Tibial nerve (tissue), 4 donors: ENCODE measurements at regions not wholly inside any gene's neighbourhood (a gene's known extent, or its start where the extent isn't known, plus 50 kb on each side); places are given as distances from the start of the nearest gene placed in this dataset.

Experiments used
- DNase-seq, 2 donors: peaks; one replicate each; pipeline ENCODE4 v3.0.0-alpha.2; 2019; ENCODE audit warnings: low spot score in 2 of 2
- H3K27ac ChIP-seq, 4 donors: fragments of 200-600 bp; sonication (generic) in 3 of 4; one replicate each; pipeline ENCODE4 v1.5.1; 2017 to 2019; ENCODE audit warnings: mild to moderate bottlenecking in 1 of 4
- H3K27me3 ChIP-seq, 2 donors: fragments of 200-600 bp; sonication (generic) in 1 of 2; one replicate each; pipeline versions ENCODE4 v1.5.1 to v1.6.0; 2017 to 2019
- H3K36me3 ChIP-seq, 3 donors: fragments of 200-600 bp; sonication (generic); one replicate each; pipeline ENCODE4 v1.5.1; 2018 to 2019
- H3K4me1 ChIP-seq, 4 donors: fragments of 200-600 bp; sonication (generic) in 3 of 4; one replicate each; pipeline ENCODE4 v1.5.1; 2017 to 2019
- H3K4me3 ChIP-seq, 4 donors: fragments of 200-600 bp; sonication (generic) in 3 of 4; one replicate each; pipeline ENCODE4 v1.5.1; 2017 to 2019; ENCODE audit warnings: mild to moderate bottlenecking in 1 of 4, moderate library complexity in 1 of 4
- H3K9me3 ChIP-seq, 4 donors: fragments of 200-600 bp; sonication (generic) in 3 of 4; one replicate each; pipeline ENCODE4 v1.5.1; 2017 to 2019
- EP300 ChIP-seq, 2 donors: sonication (generic); formaldehyde crosslinking; IDR thresholded peaks; one replicate each; pipeline ENCODE4 v1.6.1; 2017; ENCODE audit warnings: antibody characterized with exemption in 2 of 2, mild to moderate bottlenecking in 1 of 2
- POLR2A ChIP-seq, 2 donors: fragments of 450-650 bp; IDR thresholded peaks; one replicate each; pipeline ENCODE4 v1.6.1; 2017; ENCODE audit warnings: antibody characterized with exemption in 2 of 2, mild to moderate bottlenecking in 2 of 2, moderate library complexity in 2 of 2
- WGBS, 2 donors: methylation state at CpG; one replicate each; pipeline ENCODE4 v1.1.5; 2018; 5-methylcytosine and 5-hydroxymethylcytosine counted together
- TF ChIP-seq, protein P1 (sequence below), 5 experiments: fragments of 200-600 bp in 3 of 5; fragments of 450-650 bp in 2 of 5; sonication (generic) in 3 of 5; IDR thresholded peaks; one replicate each; pipeline ENCODE4 v1.5.1; 2016 to 2019; ENCODE audit warnings: antibody characterized with exemption in 5 of 5, mild to moderate bottlenecking in 3 of 5, moderate library complexity in 2 of 5

DNA sequence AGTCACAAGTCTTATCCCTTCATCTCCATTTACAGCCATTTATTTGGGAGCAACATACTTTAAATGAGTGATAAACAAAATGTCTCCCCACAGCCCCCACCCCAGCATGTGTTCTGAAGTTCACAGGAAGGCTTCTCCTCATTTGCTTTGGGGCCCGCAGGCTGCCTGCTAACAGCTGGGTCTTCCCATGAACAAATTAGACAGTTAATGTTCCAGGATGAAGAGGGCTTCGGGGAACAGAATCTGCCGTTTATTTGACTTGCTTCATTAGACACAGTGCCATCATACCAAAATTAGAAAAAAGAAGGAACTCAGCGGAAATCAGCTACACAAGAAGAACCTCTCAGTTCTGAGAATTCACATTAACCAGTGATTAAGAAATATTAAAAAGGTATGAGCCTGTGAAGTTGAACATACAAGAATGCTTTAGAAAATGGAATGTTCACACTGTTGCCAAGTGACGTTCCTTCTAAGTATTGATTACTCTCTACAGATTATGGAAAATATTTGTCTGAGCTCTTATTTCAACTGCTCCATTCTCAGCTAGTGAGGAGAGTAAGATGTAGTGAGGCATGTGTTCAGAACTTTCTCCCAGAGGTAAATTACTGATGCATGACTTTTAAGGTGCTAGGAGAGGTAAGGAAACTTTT is 107.5 kb upstream of the THBS1 start:
- Histone ChIP-seq H3K27ac (peak overlapping the region; percentile 43 to 87 (median 80)), H3K4me3 (no peak overlapping the region), H3K4me1 (peaks cover 0 to 21% (median 2%) of the 10 kb centered on the region in 4 donors), H3K9me3 (no peaks in the 10 kb centered on the region), H3K27me3 (no peaks in the 10 kb centered on the region), H3K36me3 (no peaks in the 10 kb centered on the region)
- TF ChIP-seq POLR2A (IDR thresholded peaks at IDR 0.05) (no peak), EP300 (IDR thresholded peaks at IDR 0.05) (no peak)
- TF ChIP-seq, protein P1, sequence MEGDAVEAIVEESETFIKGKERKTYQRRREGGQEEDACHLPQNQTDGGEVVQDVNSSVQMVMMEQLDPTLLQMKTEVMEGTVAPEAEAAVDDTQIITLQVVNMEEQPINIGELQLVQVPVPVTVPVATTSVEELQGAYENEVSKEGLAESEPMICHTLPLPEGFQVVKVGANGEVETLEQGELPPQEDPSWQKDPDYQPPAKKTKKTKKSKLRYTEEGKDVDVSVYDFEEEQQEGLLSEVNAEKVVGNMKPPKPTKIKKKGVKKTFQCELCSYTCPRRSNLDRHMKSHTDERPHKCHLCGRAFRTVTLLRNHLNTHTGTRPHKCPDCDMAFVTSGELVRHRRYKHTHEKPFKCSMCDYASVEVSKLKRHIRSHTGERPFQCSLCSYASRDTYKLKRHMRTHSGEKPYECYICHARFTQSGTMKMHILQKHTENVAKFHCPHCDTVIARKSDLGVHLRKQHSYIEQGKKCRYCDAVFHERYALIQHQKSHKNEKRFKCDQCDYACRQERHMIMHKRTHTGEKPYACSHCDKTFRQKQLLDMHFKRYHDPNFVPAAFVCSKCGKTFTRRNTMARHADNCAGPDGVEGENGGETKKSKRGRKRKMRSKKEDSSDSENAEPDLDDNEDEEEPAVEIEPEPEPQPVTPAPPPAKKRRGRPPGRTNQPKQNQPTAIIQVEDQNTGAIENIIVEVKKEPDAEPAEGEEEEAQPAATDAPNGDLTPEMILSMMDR (IDR thresholded peaks at IDR 0.05): no peak
- DNase-seq: no peak
- 47 to 53% methylated on average over 5 of the region's 5 CpGs for WGBS, 2 donors

DNA sequence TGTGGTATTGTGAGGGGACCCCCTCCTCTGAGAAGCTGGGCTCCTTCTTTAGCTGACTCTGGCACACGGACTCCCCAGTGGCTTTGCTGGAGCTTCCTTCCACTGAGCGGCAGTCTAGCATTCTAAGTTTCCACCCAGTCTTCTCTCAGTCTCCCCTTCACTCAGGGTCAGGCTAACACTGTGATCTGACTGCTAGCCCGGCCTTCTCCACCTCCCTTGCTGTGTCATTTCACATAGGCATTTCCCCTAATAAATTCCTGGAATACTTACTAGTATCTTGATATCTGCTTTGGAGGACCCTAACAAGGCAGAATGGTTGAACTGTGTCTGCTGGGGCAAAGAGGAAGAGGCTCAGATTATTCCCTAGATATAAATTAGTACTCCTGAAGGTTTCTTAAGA is 106.2 kb upstream of the THBS1 start:
- Histone ChIP-seq H3K4me3 (no peak overlapping the region), H3K4me1 (peaks cover 0 to 21% (median 2%) of the 10 kb centered on the region in 4 donors), H3K27me3 (no peaks in the 10 kb centered on the region), H3K9me3 (no peaks in the 10 kb centered on the region), H3K27ac (peak overlapping the region in 3 of 4 donors; percentile 78 to 87 (median 82)), H3K36me3 (no peaks in the 10 kb centered on the region)
- TF ChIP-seq, protein P1 (IDR thresholded peaks at IDR 0.05): no peak
- no peak for TF ChIP-seq EP300 (IDR thresholded peaks at IDR 0.05)
- TF ChIP-seq POLR2A (IDR thresholded peaks at IDR 0.05): no peak
- no peak for DNase-seq
- 80 to 82% methylated on average over 3 of the region's 3 CpGs for WGBS, 2 donors

DNA sequence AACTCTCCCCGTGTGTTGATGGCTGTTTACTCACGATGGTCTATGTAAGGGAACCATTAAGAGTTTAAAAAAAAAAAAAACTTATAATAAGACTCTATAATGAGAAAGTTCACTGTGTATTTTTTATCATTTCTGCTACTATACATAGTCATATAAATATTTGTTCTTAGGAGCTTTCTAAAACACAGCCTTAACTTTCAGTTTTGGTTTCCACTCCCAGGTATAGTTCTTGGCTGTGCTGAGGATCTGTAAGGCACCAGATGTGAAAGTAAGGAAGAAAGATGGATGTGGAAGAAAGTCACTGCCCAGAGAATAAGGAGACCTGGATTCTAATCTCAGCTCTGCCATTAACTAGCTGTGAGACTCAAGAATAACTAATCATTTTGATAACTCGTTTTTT is 101.9 kb upstream of the THBS1 start:
- no peak for DNase-seq
- WGBS, 2 donors: 80 to 84% methylated on average over 3 of the region's 3 CpGs
- Histone ChIP-seq H3K36me3 (no peaks in the 10 kb centered on the region), H3K27ac (no peak overlapping the region), H3K4me3 (no peak overlapping the region), H3K27me3 (no peaks in the 10 kb centered on the region), H3K4me1 (peaks cover 0 to 6% (median 0%) of the 10 kb centered on the region in 4 donors), H3K9me3 (no peaks in the 10 kb centered on the region)
- no peak for TF ChIP-seq POLR2A (IDR thresholded peaks at IDR 0.05)

DNA sequence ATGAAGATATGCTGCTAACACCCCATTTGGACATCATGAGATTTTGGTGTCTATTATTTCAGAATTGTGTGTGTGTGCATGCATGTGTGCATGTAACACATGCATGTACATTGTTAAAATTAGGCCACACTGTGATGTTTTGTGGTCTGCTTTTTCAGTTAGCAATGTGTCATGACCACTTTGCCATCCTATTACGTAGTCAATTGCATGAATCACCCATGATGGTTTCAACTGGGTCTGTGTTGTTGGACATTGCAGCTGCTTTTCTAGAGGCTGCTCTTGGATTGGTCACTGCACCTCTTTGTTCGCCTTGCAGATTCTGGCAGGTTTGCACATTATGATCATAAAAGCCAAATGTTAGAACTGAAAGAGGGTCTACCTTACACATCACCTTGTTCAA is 101.0 kb upstream of the THBS1 start:
- no peaks in the 10 kb centered on the region for H3K27me3 ChIP-seq

DNA sequence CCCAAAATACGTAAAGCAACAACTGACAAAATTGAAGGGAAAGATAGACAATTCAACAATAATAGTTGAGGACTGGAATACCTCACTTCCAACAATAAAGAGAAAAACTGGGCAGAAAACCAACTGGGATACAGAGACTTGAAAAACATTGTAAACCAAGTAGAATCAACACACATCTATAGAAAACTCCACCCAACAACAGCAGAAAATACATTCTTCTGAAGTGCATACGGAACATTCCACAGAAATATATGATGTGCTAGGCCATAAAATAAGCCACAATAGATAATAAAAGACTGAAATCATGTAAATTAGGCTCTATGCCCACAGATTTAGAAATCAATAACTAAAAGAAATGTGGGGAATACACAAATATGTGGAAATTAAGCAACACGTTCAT is 98.4 kb upstream of the THBS1 start:
- Histone ChIP-seq H3K27me3 (no peaks in the 10 kb centered on the region), H3K4me1 (no peaks in the 10 kb centered on the region), H3K27ac (no peak overlapping the region), H3K9me3 (no peaks in the 10 kb centered on the region), H3K36me3 (no peaks in the 10 kb centered on the region), H3K4me3 (no peak overlapping the region)
- DNase-seq: no peak
- TF ChIP-seq POLR2A (IDR thresholded peaks at IDR 0.05) (no peak), EP300 (IDR thresholded peaks at IDR 0.05) (no peak)
- TF ChIP-seq, protein P1 (IDR thresholded peaks at IDR 0.05): no peak
- WGBS, 2 donors: 63 to 64% methylated on average over 3 of the region's 3 CpGs

More for the DNA sequence above, 101.0 kb upstream of the THBS1 start:
- H3K9me3 ChIP-seq: no peaks in the 10 kb centered on the region
- TF ChIP-seq EP300 (IDR thresholded peaks at IDR 0.05) (no peak), POLR2A (IDR thresholded peaks at IDR 0.05) (no peak)
- TF ChIP-seq, protein P1 (IDR thresholded peaks at IDR 0.05): no peak
- 92 to 96% methylated on average over 2 of the region's 2 CpGs for WGBS, 2 donors
- no peak overlapping the region for H3K4me3 ChIP-seq
- no peak overlapping the region for H3K27ac ChIP-seq
- no peaks in the 10 kb centered on the region for H3K4me1 ChIP-seq
- no peak for DNase-seq
- H3K36me3 ChIP-seq: no peaks in the 10 kb centered on the region
